ENCODE measurements at regions not wholly inside any gene's neighbourhood (a gene's known extent, or its start where the extent isn't known, plus 50 kb on each side); places are given as distances from the start of the nearest gene placed in this dataset.
"Not testable (repeated sequence)": the region's sequence is repeated elsewhere in the genome, so short reads cannot be mapped to it uniquely, and the experiment has no call there.

- TF ChIP-seq CTCF (IDR thresholded peaks at IDR 0.05; ENCODE audit: insufficient read depth, low read length, severe bottlenecking), result no peak
- Histone ChIP-seq H3K36me3 (ENCODE audit: control insufficient read depth, insufficient read depth, low read length) (no peaks in the 10 kb centered on the region), H3K4me3 (ENCODE audit: low read depth, low read length) (no peak overlapping the region), H3K27me3 (ENCODE audit: control insufficient read depth, insufficient read depth, low read length) (no peaks in the 10 kb centered on the region)
- no peak for DNase-seq (ENCODE audit: low read depth)
- FAIRE-seq, result peak; percentile 77
These were observed 50.4 kb upstream of the TRAM1L1 start for GRCh38 chr4:117135634-117136354.

- H3K4me3 ChIP-seq (ENCODE audit: low read depth, low read length), result no peak overlapping the region
- no peaks in the 10 kb centered on the region for H3K27me3 ChIP-seq (ENCODE audit: control insufficient read depth, insufficient read depth, low read length)
- DNase-seq (ENCODE audit: low read depth), result peak; percentile 85
- TF ChIP-seq CTCF (IDR thresholded peaks at IDR 0.05; ENCODE audit: insufficient read depth, low read length, severe bottlenecking), result no peak
- H3K36me3 ChIP-seq (ENCODE audit: control insufficient read depth, insufficient read depth, low read length), result no peaks in the 10 kb centered on the region
- FAIRE-seq, result no peak
These were observed 51.8 kb upstream of the TRAM1L1 start for GRCh38 chr4:117137145-117137544.

GRCh38 chr4:117138732-117139131 lies 53.4 kb upstream of the TRAM1L1 start:
- not testable (repeated sequence) for FAIRE-seq; H3K36me3 ChIP-seq (ENCODE audit: control insufficient read depth, insufficient read depth, low read length); H3K27me3 ChIP-seq (ENCODE audit: control insufficient read depth, insufficient read depth, low read length)

GRCh38 chr4:117154251-117154650 lies 68.9 kb upstream of the TRAM1L1 start:
- no peak for FAIRE-seq
- no peak for DNase-seq (ENCODE audit: low read depth)

More at GRCh38 chr4:117138732-117139131, 53.4 kb upstream of the TRAM1L1 start:
- H3K4me3 ChIP-seq (ENCODE audit: low read depth, low read length); DNase-seq (ENCODE audit: low read depth): not testable (repeated sequence)

DNA sequence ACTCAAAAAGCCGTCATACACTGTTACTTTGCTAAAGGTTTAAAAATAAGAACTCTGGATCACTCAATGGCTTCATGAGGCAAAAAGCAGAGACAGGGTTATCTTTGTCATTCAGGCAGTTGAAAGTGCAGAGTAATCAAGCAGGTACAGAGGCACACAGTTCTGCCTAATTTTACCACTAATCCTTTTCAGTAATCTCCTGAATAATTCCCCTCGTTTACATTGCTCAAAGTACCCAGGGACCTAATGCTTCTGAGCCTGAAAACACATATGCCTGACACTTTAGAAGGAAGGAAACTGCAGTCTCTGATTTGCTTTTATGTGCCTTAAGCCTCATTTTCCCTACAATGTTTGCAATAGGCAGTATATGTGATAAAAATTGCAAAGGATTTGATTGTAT lies 71.4 kb upstream of the TRAM1L1 start:
- FAIRE-seq, result no peak
- DNase-seq (ENCODE audit: low read depth), result no peak
- H3K4me3 ChIP-seq (ENCODE audit: low read depth, low read length), result no peak overlapping the region
- H3K27me3 ChIP-seq (ENCODE audit: control insufficient read depth, insufficient read depth, low read length), result no peaks in the 10 kb centered on the region
- no peak for TF ChIP-seq CTCF (IDR thresholded peaks at IDR 0.05; ENCODE audit: insufficient read depth, low read length, severe bottlenecking)
- H3K36me3 ChIP-seq (ENCODE audit: control insufficient read depth, insufficient read depth, low read length), result no peaks in the 10 kb centered on the region

More at GRCh38 chr4:117154251-117154650, 68.9 kb upstream of the TRAM1L1 start:
- Histone ChIP-seq H3K36me3 (ENCODE audit: control insufficient read depth, insufficient read depth, low read length) (no peaks in the 10 kb centered on the region), H3K4me3 (ENCODE audit: low read depth, low read length) (no peak overlapping the region), H3K27me3 (ENCODE audit: control insufficient read depth, insufficient read depth, low read length) (no peaks in the 10 kb centered on the region)
- no peak for TF ChIP-seq CTCF (IDR thresholded peaks at IDR 0.05; ENCODE audit: insufficient read depth, low read length, severe bottlenecking)

DNA sequence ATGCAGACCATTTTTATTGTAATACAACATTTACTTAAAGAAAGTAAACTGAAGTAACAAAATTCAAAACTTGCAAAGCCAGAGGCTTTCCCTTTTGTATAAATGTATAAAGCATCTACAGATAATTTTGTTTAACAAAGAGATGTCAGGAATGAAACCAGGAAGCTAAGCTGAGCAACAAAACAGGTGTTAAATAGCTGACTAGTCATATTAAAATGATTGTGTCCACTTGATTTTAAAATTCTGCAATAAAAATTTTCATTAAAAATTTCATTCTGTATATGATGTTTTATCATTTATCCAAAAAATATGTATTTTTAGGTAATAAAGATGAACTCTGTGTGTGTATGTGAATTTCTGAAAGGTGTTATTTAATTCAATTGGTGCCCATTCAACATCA lies 72.0 kb upstream of the TRAM1L1 start:
- Histone ChIP-seq H3K27me3 (ENCODE audit: control insufficient read depth, insufficient read depth, low read length) (no peaks in the 10 kb centered on the region), H3K36me3 (ENCODE audit: control insufficient read depth, insufficient read depth, low read length) (no peaks in the 10 kb centered on the region), H3K4me3 (ENCODE audit: low read depth, low read length) (no peak overlapping the region)
- TF ChIP-seq CTCF (IDR thresholded peaks at IDR 0.05; ENCODE audit: insufficient read depth, low read length, severe bottlenecking), result no peak
- FAIRE-seq (no peak), DNase-seq (ENCODE audit: low read depth) (no peak)

Data from bronchial epithelial cell (primary cell).